Uterus (tissue), 3 donors: ENCODE measurements at regions not wholly inside any gene's neighbourhood (a gene's known extent, or its start where the extent isn't known, plus 50 kb on each side); places are given as distances from the start of the nearest gene placed in this dataset.
A peak's percentile ranks its signal among the peaks of the same experiment; 100 is the strongest.

ENCODE experiments used
- DNase-seq, 2 donors: peaks; one replicate each; pipeline ENCODE4 v3.0.0-alpha.2; 2019 to 2020
- H3K27ac ChIP-seq, 2 donors: fragments of 200-600 bp; sonication (generic); 1 replicate in 1 of 2; 2 replicates in 1 of 2; pipeline ENCODE4 v1.5.1; 2016 to 2018
- H3K27me3 ChIP-seq, 2 donors: fragments of 200-600 bp; sonication (generic); one replicate each; pipeline ENCODE4 v1.5.1; 2018 to 2019; ENCODE audit warnings: control low read depth in 1 of 2
- H3K36me3 ChIP-seq, 2 donors: fragments of 200-600 bp; sonication (generic); one replicate each; pipeline ENCODE4 v1.5.1; 2019; ENCODE audit warnings: control low read depth in 1 of 2
- H3K4me1 ChIP-seq, 2 donors: fragments of 200-600 bp; sonication (generic); one replicate each; pipeline ENCODE4 v1.5.1; 2018 to 2019; ENCODE audit warnings: control low read depth in 1 of 2
- H3K4me3 ChIP-seq, 2 donors: fragments of 200-600 bp; sonication (generic); 1 replicate in 1 of 2; 2 replicates in 1 of 2; pipeline ENCODE4 v1.5.1; 2018 to 2019; ENCODE audit warnings: mild to moderate bottlenecking in 1 of 2
- H3K9me3 ChIP-seq, 2 donors: fragments of 200-600 bp; sonication (generic); one replicate each; pipeline ENCODE4 v1.5.1; 2019; ENCODE audit warnings: control low read depth in 1 of 2
- CTCF ChIP-seq, 4 experiments: fragments of 200-600 bp in 2 of 4; fragments of 450-650 bp in 2 of 4; sonication (generic) in 2 of 4; IDR thresholded peaks; one replicate each; pipeline ENCODE4 v1.5.1; 2016 to 2019; ENCODE audit warnings: antibody characterized with exemption in 4 of 4, mild to moderate bottlenecking in 2 of 4, moderate library complexity in 1 of 4
- POLR2A ChIP-seq, 2 donors: fragments of 450-650 bp; IDR thresholded peaks; one replicate each; pipeline ENCODE4 v1.6.1; 2016; ENCODE audit warnings: antibody characterized with exemption in 2 of 2, mild to moderate bottlenecking in 1 of 2, moderate library complexity in 1 of 2
- intact Hi-C: fragments of 100-400 bp; cut with DNase I; formaldehyde crosslinking; loops from one replicate; pipeline ENCODE4 v1.15.1; 2023; ENCODE audit warnings: low total_unique reads
- donor health status: DM: yes; HTN: yes; CAD: no.

- no peak overlapping the region for H3K4me3 ChIP-seq
- intact Hi-C loops: no loop called here
- DNase-seq: no peak
- H3K9me3 ChIP-seq: no peaks in the 10 kb centered on the region
- no peaks in the 10 kb centered on the region for H3K4me1 ChIP-seq
- no peak for TF ChIP-seq POLR2A (IDR thresholded peaks at IDR 0.05)
- TF ChIP-seq CTCF (IDR thresholded peaks at IDR 0.05): no peak
- no peak overlapping the region for H3K27ac ChIP-seq
- no peaks in the 10 kb centered on the region for H3K36me3 ChIP-seq
- H3K27me3 ChIP-seq: no peaks in the 10 kb centered on the region
Measured at GRCh38 chr6:139891471-139891870, 517.0 kb upstream of the CITED2 start.

- intact Hi-C loops: no loop called here
Measured at GRCh38 chr6:139888681-139889122, 514.3 kb upstream of the CITED2 start.

GRCh38 chr6:139887275-139887674, 512.8 kb upstream of the CITED2 start:
- TF ChIP-seq POLR2A (IDR thresholded peaks at IDR 0.05): no peak

More at GRCh38 chr6:139888681-139889122, 514.3 kb upstream of the CITED2 start:
- H3K27me3 ChIP-seq: no peaks in the 10 kb centered on the region
- no peak for DNase-seq
- H3K4me1 ChIP-seq: no peaks in the 10 kb centered on the region
- no peaks in the 10 kb centered on the region for H3K36me3 ChIP-seq
- no peak overlapping the region for H3K27ac ChIP-seq
- H3K4me3 ChIP-seq: no peak overlapping the region
- no peaks in the 10 kb centered on the region for H3K9me3 ChIP-seq
- no peak for TF ChIP-seq POLR2A (IDR thresholded peaks at IDR 0.05)
- no peak for TF ChIP-seq CTCF (IDR thresholded peaks at IDR 0.05)

GRCh38 chr6:139886396-139886795, 511.9 kb upstream of the CITED2 start:
- Histone ChIP-seq H3K4me1 (no peaks in the 10 kb centered on the region), H3K27me3 (no peaks in the 10 kb centered on the region), H3K4me3 (no peak overlapping the region), H3K27ac (no peak overlapping the region), H3K9me3 (no peaks in the 10 kb centered on the region), H3K36me3 (no peaks in the 10 kb centered on the region)
- TF ChIP-seq CTCF (IDR thresholded peaks at IDR 0.05) (no peak), POLR2A (IDR thresholded peaks at IDR 0.05) (no peak)
- no peak for DNase-seq
- intact Hi-C loops: no loop called here

More at GRCh38 chr6:139887275-139887674, 512.8 kb upstream of the CITED2 start:
- no peaks in the 10 kb centered on the region for H3K27me3 ChIP-seq
- H3K27ac ChIP-seq: no peak overlapping the region
- no peaks in the 10 kb centered on the region for H3K4me1 ChIP-seq
- intact Hi-C loops: no loop called here
- no peaks in the 10 kb centered on the region for H3K36me3 ChIP-seq
- no peak overlapping the region for H3K4me3 ChIP-seq
- no peak for DNase-seq
- H3K9me3 ChIP-seq: no peaks in the 10 kb centered on the region

GRCh38 chr6:139885909-139886308, 511.5 kb upstream of the CITED2 start:
- intact Hi-C loops: no loop called here
- no peak overlapping the region for H3K27ac ChIP-seq
- TF ChIP-seq POLR2A (IDR thresholded peaks at IDR 0.05) (no peak), CTCF (IDR thresholded peaks at IDR 0.05) (no peak)

GRCh38 chr6:139883776-139884175, 509.3 kb upstream of the CITED2 start:
- DNase-seq: no peak
- Histone ChIP-seq H3K9me3 (no peaks in the 10 kb centered on the region), H3K27ac (peak overlapping the region in 1 of 2 donors; percentile 25), H3K4me3 (no peak overlapping the region), H3K4me1 (no peaks in the 10 kb centered on the region), H3K36me3 (no peaks in the 10 kb centered on the region), H3K27me3 (no peaks in the 10 kb centered on the region)
- TF ChIP-seq CTCF (IDR thresholded peaks at IDR 0.05) (no peak), POLR2A (IDR thresholded peaks at IDR 0.05) (no peak)
- intact Hi-C loops: no loop called here

More at GRCh38 chr6:139885909-139886308, 511.5 kb upstream of the CITED2 start:
- H3K4me1 ChIP-seq: no peaks in the 10 kb centered on the region
- no peak overlapping the region for H3K4me3 ChIP-seq
- H3K36me3 ChIP-seq: no peaks in the 10 kb centered on the region
- H3K9me3 ChIP-seq: no peaks in the 10 kb centered on the region
- no peak for DNase-seq
- no peaks in the 10 kb centered on the region for H3K27me3 ChIP-seq
